Kidney (tissue), 13 donors: ENCODE measurements at regions not wholly inside any gene's neighbourhood (a gene's known extent, or its start where the extent isn't known, plus 50 kb on each side); places are given as distances from the start of the nearest gene placed in this dataset.

Experiments
- DNase-seq, 5 donors: peaks; one replicate each; pipeline ENCODE4 v3.0.0-alpha.2; 2013 to 2020
- FAIRE-seq: peaks from 2 replicates; lab custom pipeline; 2012; peaks lifted over from hg19 to GRCh38; lab: Jason Lieb, UNC
- H3K27ac ChIP-seq, 2 donors: one replicate each; pipeline ENCODE4 v1.7.0; 2013; ENCODE audit warnings: low read depth in 2 of 2, low read length in 2 of 2, inconsistent platforms in 1 of 2
- H3K27me3 ChIP-seq: one replicate; pipeline ENCODE4 v1.7.1; 2013; ENCODE audit warnings: low read length, inconsistent platforms; ENCODE audit not compliant: control insufficient read depth, insufficient read depth
- H3K36me3 ChIP-seq, 3 donors: one replicate each; pipeline versions ENCODE4 v1.7.0 to v1.7.1; 2013; ENCODE audit warnings: low read length in 3 of 3, control low read depth in 1 of 3, inconsistent platforms in 1 of 3; ENCODE audit not compliant: insufficient read depth in 3 of 3, control insufficient read depth in 2 of 3
- H3K4me1 ChIP-seq, 3 donors: one replicate each; pipeline versions ENCODE4 v1.7.0 to v1.7.1; 2013; ENCODE audit warnings: low read length in 3 of 3, inconsistent platforms in 1 of 3, low read depth in 1 of 3; ENCODE audit not compliant: control insufficient read depth in 2 of 3, insufficient read depth in 2 of 3
- H3K4me3 ChIP-seq, 3 donors: one replicate each; pipeline versions ENCODE4 v1.7.0 to v1.8.1; 2013; ENCODE audit warnings: low read length in 3 of 3, control low read depth in 1 of 3, inconsistent platforms in 1 of 3
- H3K9ac ChIP-seq, 3 donors: one replicate each; pipeline versions ENCODE4 v1.7.0 to v1.7.1; 2013; ENCODE audit warnings: low read length in 3 of 3, control low read depth in 1 of 3, inconsistent platforms in 1 of 3
- H3K9me3 ChIP-seq, 3 donors: one replicate each; pipeline versions ENCODE4 v1.7.0 to v1.7.1; 2013; ENCODE audit warnings: low read length in 3 of 3, control low read depth in 1 of 3, inconsistent platforms in 1 of 3; ENCODE audit not compliant: control insufficient read depth in 2 of 3, insufficient read depth in 1 of 3
- CTCF ChIP-seq: IDR thresholded peaks from 3 replicates; pipeline ENCODE4 v1.5.1; 2012; ENCODE audit warnings: mild to moderate bottlenecking, moderate library complexity, borderline replicate concordance; ENCODE audit not compliant: insufficient read depth; ENCODE audit errors: extremely low read depth
- intact Hi-C: fragments of 100-400 bp; cut with DNase I; formaldehyde crosslinking; loops from one replicate; pipeline ENCODE4 v1.11.1; 2022
- donor health status: control.
- donor health status: control.
- donor health status: control.
- donor health status: control.
- donor health status: control.
- donor health status: DM: yes; HTN: yes; CAD: no.
- donor health status: Normal renal cell carcinoma (clear cell type).

- no peaks in the 10 kb centered on the region for H3K9me3 ChIP-seq
- H3K9ac ChIP-seq: no peak overlapping the region
- no peak for TF ChIP-seq CTCF
- H3K4me3 ChIP-seq: no peak overlapping the region
- H3K4me1 ChIP-seq: no peaks in the 10 kb centered on the region
- H3K27ac ChIP-seq: no peak overlapping the region
- DNase-seq: no peak
- intact Hi-C loops: no loop called here
- no peaks in the 10 kb centered on the region for H3K36me3 ChIP-seq
- no peak for FAIRE-seq
- H3K27me3 ChIP-seq: no peaks in the 10 kb centered on the region
These were observed 184.2 kb upstream of the PDZRN3 start for GRCh38 chr3:73808862-73809509.

DNA sequence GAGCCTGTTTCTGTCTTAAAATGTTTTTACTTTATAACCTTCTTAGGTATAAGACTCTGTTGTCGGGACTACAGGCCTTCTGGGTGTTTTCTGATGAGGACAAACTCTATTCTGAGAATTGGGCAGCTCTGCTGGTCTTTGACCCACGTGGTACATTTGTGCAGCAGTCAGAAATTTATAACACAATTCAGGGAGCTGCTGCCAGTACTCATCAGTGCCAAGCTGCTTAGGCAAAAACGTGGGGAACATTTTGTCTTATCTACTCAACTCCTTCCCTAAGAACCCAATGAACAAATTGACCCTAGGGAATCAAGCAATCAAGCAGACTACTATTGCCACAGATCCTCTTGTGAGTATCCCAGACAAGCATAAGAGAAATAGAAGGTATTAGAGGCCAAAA lies 180.7 kb upstream of the PDZRN3 start:
- TF ChIP-seq CTCF: no peak
- FAIRE-seq: no peak

GRCh38 chr3:73804204-73804603 lies 179.5 kb upstream of the PDZRN3 start:
- no peak overlapping the region for H3K27ac ChIP-seq
- no peaks in the 10 kb centered on the region for H3K9me3 ChIP-seq
- H3K4me3 ChIP-seq: no peak overlapping the region
- no peaks in the 10 kb centered on the region for H3K36me3 ChIP-seq
- DNase-seq (no peak), FAIRE-seq (no peak)
- H3K27me3 ChIP-seq: no peaks in the 10 kb centered on the region
- intact Hi-C loops: no loop called here
- no peaks in the 10 kb centered on the region for H3K4me1 ChIP-seq
- no peak overlapping the region for H3K9ac ChIP-seq
- no peak for TF ChIP-seq CTCF

More for the DNA sequence above, 180.7 kb upstream of the PDZRN3 start:
- no peak overlapping the region for H3K27ac ChIP-seq
- no peaks in the 10 kb centered on the region for H3K27me3 ChIP-seq
- H3K4me3 ChIP-seq: no peak overlapping the region
- no peak overlapping the region for H3K9ac ChIP-seq
- no peaks in the 10 kb centered on the region for H3K9me3 ChIP-seq
- intact Hi-C loops: no loop called here
- DNase-seq: no peak
- H3K36me3 ChIP-seq: no peaks in the 10 kb centered on the region
- no peaks in the 10 kb centered on the region for H3K4me1 ChIP-seq

GRCh38 chr3:73801444-73801843 lies 176.7 kb upstream of the PDZRN3 start:
- intact Hi-C loops: no loop called here
- TF ChIP-seq CTCF: no peak
- Histone ChIP-seq H3K27ac (no peak overlapping the region), H3K4me3 (no peak overlapping the region), H3K9me3 (no peaks in the 10 kb centered on the region), H3K4me1 (no peaks in the 10 kb centered on the region), H3K9ac (no peak overlapping the region), H3K36me3 (no peaks in the 10 kb centered on the region), H3K27me3 (no peaks in the 10 kb centered on the region)
- no peak for DNase-seq
- FAIRE-seq: no peak
